Testis (tissue), 2 donors: ENCODE measurements at regions not wholly inside any gene's neighbourhood (a gene's known extent, or its start where the extent isn't known, plus 50 kb on each side); places are given as distances from the start of the nearest gene placed in this dataset.

Experiments used
- POLR2A ChIP-seq: fragments of 450-650 bp; IDR thresholded peaks from one replicate; pipeline ENCODE4 v1.6.1; 2017; ENCODE audit warnings: antibody characterized with exemption, mild to moderate bottlenecking, moderate library complexity
- TF ChIP-seq, protein P1 (sequence below), 3 experiments: fragments of 450-650 bp in 2 of 3; fragments of 200-600 bp in 1 of 3; sonication (generic) in 1 of 3; IDR thresholded peaks; one replicate each; pipeline ENCODE4 v1.5.1; 2016 to 2019; ENCODE audit warnings: antibody characterized with exemption in 3 of 3, mild to moderate bottlenecking in 2 of 3, moderate library complexity in 1 of 3

DNA sequence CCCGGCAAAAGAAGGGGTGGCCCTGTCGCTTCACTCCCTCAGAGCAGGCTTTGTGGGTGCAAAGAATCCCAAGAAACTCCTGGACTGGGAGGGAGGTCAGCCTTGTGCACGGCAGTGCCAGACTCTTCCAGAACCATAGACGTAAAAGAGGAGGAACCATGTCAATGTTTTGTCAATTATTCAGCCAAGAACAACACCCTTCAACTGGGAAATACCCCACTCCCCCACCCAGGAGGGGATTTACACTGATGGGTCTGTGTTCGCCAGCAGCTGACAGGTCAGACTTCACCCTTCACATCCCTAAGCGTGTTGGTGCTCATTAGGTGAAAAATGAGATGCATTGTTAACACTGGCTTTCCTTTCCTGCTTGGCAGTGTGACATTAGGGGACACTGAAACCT is 116.8 kb upstream of the BMPER start:
- TF ChIP-seq, protein P1, sequence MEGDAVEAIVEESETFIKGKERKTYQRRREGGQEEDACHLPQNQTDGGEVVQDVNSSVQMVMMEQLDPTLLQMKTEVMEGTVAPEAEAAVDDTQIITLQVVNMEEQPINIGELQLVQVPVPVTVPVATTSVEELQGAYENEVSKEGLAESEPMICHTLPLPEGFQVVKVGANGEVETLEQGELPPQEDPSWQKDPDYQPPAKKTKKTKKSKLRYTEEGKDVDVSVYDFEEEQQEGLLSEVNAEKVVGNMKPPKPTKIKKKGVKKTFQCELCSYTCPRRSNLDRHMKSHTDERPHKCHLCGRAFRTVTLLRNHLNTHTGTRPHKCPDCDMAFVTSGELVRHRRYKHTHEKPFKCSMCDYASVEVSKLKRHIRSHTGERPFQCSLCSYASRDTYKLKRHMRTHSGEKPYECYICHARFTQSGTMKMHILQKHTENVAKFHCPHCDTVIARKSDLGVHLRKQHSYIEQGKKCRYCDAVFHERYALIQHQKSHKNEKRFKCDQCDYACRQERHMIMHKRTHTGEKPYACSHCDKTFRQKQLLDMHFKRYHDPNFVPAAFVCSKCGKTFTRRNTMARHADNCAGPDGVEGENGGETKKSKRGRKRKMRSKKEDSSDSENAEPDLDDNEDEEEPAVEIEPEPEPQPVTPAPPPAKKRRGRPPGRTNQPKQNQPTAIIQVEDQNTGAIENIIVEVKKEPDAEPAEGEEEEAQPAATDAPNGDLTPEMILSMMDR (IDR thresholded peaks at IDR 0.05) = no peak
- no peak for TF ChIP-seq POLR2A
